Parathyroid adenoma (tissue), 2 donors: ENCODE measurements at regions not wholly inside any gene's neighbourhood (a gene's known extent, or its start where the extent isn't known, plus 50 kb on each side); places are given as distances from the start of the nearest gene placed in this dataset.

ENCODE experiments used
- H2AFZ ChIP-seq: fragments of 300-600 bp; sonication (generic); one replicate; pipeline ENCODE4 v1.7.0; 2017; ENCODE audit warnings: antibody characterized with exemption, mild to moderate bottlenecking
- H3K27ac ChIP-seq: fragments of 300-600 bp; sonication (generic); one replicate; pipeline ENCODE4 v1.7.0; 2017
- H3K27me3 ChIP-seq: fragments of 300-600 bp; sonication (generic); one replicate; pipeline ENCODE4 v1.7.0; 2017; ENCODE audit warnings: low read length; ENCODE audit not compliant: control insufficient read depth, insufficient read depth
- H3K36me3 ChIP-seq: fragments of 300-600 bp; sonication (generic); one replicate; pipeline ENCODE4 v1.7.0; 2017; ENCODE audit warnings: low read length; ENCODE audit not compliant: control insufficient read depth, insufficient read depth
- H3K4me1 ChIP-seq: fragments of 300-600 bp; sonication (generic); one replicate; pipeline ENCODE4 v1.7.0; 2017; ENCODE audit warnings: control low read depth
- H3K4me2 ChIP-seq: fragments of 300-600 bp; sonication (generic); one replicate; pipeline ENCODE4 v1.7.0; 2017; ENCODE audit warnings: low read length
- H3K4me3 ChIP-seq: fragments of 300-600 bp; sonication (generic); one replicate; pipeline ENCODE4 v1.7.0; 2017; ENCODE audit warnings: low read depth, low read length
- H3K79me2 ChIP-seq: fragments of 300-600 bp; sonication (generic); one replicate; pipeline ENCODE4 v1.7.0; 2017; ENCODE audit warnings: control low read depth
- H3K9ac ChIP-seq: fragments of 300-600 bp; sonication (generic); one replicate; pipeline ENCODE4 v1.7.0; 2017; ENCODE audit warnings: mild to moderate bottlenecking
- H3K9me3 ChIP-seq: fragments of 300-600 bp; sonication (generic); one replicate; pipeline ENCODE4 v1.7.0; 2017; ENCODE audit warnings: low read length; ENCODE audit not compliant: control insufficient read depth
- TF ChIP-seq, protein P1 (sequence below): fragments of 300-600 bp; sonication (generic); IDR thresholded peaks from one replicate; pipeline ENCODE4 v1.7.0; 2017; ENCODE audit warnings: antibody characterized with exemption, mild to moderate bottlenecking
- donor health status: primary hyperparathyroidism.

- no peak overlapping the region for H2AFZ ChIP-seq
- no peak overlapping the region for H3K4me3 ChIP-seq
- no peak overlapping the region for H3K9ac ChIP-seq
- no peaks in the 10 kb centered on the region for H3K36me3 ChIP-seq
- H3K4me2 ChIP-seq: no peak overlapping the region
- no peaks in the 10 kb centered on the region for H3K27me3 ChIP-seq
- H3K4me1 ChIP-seq: peaks cover 11% of the 10 kb centered on the region
- peak overlapping the region; percentile 40 for H3K27ac ChIP-seq
- H3K9me3 ChIP-seq: no peaks in the 10 kb centered on the region
- H3K79me2 ChIP-seq: no peaks in the 10 kb centered on the region
- TF ChIP-seq, protein P1, sequence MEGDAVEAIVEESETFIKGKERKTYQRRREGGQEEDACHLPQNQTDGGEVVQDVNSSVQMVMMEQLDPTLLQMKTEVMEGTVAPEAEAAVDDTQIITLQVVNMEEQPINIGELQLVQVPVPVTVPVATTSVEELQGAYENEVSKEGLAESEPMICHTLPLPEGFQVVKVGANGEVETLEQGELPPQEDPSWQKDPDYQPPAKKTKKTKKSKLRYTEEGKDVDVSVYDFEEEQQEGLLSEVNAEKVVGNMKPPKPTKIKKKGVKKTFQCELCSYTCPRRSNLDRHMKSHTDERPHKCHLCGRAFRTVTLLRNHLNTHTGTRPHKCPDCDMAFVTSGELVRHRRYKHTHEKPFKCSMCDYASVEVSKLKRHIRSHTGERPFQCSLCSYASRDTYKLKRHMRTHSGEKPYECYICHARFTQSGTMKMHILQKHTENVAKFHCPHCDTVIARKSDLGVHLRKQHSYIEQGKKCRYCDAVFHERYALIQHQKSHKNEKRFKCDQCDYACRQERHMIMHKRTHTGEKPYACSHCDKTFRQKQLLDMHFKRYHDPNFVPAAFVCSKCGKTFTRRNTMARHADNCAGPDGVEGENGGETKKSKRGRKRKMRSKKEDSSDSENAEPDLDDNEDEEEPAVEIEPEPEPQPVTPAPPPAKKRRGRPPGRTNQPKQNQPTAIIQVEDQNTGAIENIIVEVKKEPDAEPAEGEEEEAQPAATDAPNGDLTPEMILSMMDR: no peak
Measured at GRCh38 chr18:45503990-45504389, 111.3 kb upstream of the SLC14A2 start.

DNA sequence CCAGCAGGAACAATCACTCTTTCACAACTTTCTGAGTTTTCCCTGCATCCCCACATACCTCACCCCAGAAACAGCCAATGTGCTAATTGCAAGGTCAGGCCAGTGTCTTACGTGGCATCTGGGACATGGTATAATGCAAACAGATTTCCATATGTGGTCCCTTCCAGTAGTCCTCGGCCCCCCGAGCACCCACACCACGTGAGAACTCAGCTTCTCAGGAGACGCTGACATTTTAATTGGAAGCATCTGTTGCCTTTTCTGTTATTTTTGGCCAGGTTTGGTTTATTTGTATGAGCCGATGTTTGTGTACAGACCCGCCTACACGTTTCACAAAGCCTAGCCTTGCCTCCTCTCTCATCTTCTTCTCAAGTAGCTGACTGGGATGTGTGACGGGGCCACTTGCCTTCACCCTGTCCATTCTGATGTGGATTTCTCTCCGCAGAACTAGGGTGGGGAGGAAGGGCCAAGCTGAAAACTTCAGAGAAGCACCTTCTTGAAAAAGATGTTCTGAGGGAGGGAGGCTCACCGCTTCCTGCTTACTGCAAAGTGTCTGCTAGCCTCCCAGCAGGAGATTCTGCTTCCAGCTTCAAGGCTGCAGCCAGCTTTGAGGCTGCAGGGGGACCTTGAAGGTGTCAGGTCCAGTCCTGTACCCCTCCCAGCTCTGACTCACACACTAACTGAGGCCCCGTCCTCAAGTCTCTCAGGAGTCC, 109.6 kb upstream of the SLC14A2 start:
- Histone ChIP-seq H3K36me3 (no peaks in the 10 kb centered on the region), H3K27me3 (no peaks in the 10 kb centered on the region), H3K4me3 (no peak overlapping the region), H2AFZ (no peak overlapping the region), H3K27ac (no peak overlapping the region), H3K79me2 (no peaks in the 10 kb centered on the region), H3K9ac (no peak overlapping the region), H3K9me3 (no peaks in the 10 kb centered on the region), H3K4me2 (no peak overlapping the region), H3K4me1 (peaks cover 11% of the 10 kb centered on the region)
- TF ChIP-seq, protein P1: no peak

DNA sequence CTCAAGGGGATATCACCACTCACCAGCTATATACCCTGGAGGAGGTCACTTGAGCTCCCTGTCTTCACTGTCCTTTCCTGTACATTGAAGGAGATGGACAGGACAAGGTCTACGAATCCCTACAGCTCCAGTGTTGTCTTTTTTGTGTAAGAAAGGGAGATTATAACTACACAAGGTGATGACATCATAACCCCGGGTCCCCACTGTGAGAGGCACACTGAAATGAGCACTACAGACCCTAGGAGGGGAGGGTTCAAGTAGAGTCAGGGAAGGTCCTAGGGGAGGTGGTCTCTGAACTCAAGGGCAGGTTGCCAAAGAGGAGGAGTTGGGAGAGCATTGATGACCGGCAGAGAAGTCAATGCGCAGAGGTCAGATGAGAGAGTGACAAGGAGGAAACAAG, 108.3 kb upstream of the SLC14A2 start:
- Histone ChIP-seq H3K36me3 (no peaks in the 10 kb centered on the region), H3K4me2 (no peak overlapping the region), H2AFZ (no peak overlapping the region), H3K27me3 (no peaks in the 10 kb centered on the region), H3K9me3 (no peaks in the 10 kb centered on the region), H3K79me2 (no peaks in the 10 kb centered on the region), H3K4me1 (peaks cover 11% of the 10 kb centered on the region), H3K4me3 (no peak overlapping the region), H3K27ac (no peak overlapping the region), H3K9ac (no peak overlapping the region)
- TF ChIP-seq, protein P1: no peak

DNA sequence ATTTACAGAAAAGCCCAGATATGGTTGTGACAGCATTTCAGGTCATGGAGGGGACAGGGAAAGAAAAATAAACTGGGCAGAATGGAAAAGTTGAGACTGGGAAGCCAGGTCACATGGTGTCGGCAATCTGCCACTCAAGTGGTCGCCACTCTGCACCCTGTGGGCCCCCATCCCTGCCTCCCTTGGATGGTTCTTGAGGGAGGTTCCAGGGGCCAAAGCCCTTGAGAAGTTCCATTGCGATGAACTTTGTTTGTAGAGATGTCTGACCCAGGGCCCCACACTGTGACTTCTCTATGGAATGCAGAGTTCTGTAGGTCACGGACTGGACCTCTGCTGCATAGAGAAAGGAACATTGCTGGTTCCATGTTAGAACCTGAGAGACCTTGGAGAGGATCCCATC, 105.7 kb upstream of the SLC14A2 start:
- Histone ChIP-seq H3K9me3 (no peaks in the 10 kb centered on the region), H3K4me1 (no peaks in the 10 kb centered on the region), H3K4me3 (no peak overlapping the region), H3K36me3 (no peaks in the 10 kb centered on the region), H2AFZ (no peak overlapping the region), H3K79me2 (no peaks in the 10 kb centered on the region), H3K9ac (no peak overlapping the region), H3K27me3 (no peaks in the 10 kb centered on the region), H3K27ac (no peak overlapping the region), H3K4me2 (no peak overlapping the region)
- TF ChIP-seq, protein P1: no peak

DNA sequence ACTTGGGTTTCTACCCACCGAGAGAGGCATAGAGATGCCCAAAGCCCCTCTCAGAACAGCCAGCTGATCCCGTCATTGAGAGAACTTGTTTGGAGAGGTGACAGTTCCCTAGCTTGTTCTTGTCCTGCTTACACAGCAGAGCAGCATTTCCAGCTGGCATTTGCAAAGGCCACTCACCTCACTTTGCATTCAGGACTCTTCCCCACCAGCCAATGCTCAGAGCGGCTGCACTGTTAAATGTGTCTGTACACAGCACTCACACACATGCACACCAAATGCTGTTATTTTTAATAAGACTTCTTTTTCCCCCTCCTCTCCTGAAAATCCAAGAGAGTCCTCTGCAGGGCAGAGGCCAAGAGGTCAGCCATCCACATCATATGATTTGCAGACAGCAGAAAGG, 104.6 kb upstream of the SLC14A2 start:
- no peaks in the 10 kb centered on the region for H3K79me2 ChIP-seq
- H3K9ac ChIP-seq: no peak overlapping the region
- H3K4me1 ChIP-seq: no peaks in the 10 kb centered on the region
- H2AFZ ChIP-seq: no peak overlapping the region
- no peaks in the 10 kb centered on the region for H3K9me3 ChIP-seq
- no peak overlapping the region for H3K4me2 ChIP-seq
- H3K36me3 ChIP-seq: no peaks in the 10 kb centered on the region
- H3K27me3 ChIP-seq: no peaks in the 10 kb centered on the region
- TF ChIP-seq, protein P1: no peak
- H3K4me3 ChIP-seq: no peak overlapping the region
- H3K27ac ChIP-seq: no peak overlapping the region
